Kidney capillary endothelial cell (primary cell): ENCODE measurements at regions not wholly inside any gene's neighbourhood (a gene's known extent, or its start where the extent isn't known, plus 50 kb on each side); places are given as distances from the start of the nearest gene placed in this dataset.
A peak's percentile ranks its signal among the peaks of the same experiment; 100 is the strongest.
"Not testable (repeated sequence)": the region's sequence is repeated elsewhere in the genome, so short reads cannot be mapped to it uniquely, and the experiment has no call there.

ENCODE experiments used
- DNase-seq: peaks from one replicate; pipeline ENCODE4 v3.0.0-alpha.2; 2018; ENCODE audit warnings: low spot score

DNA sequence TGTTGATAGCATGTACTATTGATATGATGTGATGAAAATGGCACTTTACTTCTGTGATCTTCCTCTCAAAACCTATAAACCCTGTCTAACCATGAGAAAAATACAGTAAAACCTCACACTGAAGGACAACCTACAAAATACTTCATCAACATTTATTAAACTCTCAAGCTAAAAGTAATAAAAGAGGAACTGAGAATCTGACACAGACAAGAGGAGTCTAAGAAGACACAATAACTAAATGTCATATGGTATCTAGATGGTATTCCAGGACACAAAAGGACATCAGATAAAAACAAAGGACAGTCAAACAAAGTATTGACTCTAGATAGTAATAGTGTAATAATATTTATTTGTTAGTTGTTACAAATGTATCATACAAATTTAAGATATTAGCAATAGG is 655.3 kb downstream of the SH3BGRL start:
- DNase-seq: no peak

DNA sequence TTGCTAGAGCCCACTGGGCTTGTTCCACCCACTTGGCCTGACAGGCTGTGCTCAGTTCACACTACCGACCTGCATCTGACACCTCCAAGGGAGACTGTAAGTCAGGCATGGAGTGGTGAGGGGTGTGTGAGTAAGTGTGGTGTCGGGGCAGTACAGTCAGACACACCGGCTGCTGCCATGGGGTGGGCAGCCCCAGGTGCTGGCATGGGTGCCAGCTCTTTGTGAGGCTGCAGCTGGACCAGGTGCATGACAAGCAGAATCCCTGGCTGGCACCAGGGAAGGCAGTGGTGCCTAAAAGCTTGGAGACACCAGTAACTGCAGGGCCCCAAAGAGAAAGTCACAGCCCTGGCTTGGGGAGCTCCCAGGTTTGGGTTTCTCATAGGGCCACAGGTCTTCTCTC is 665.0 kb downstream of the SH3BGRL start:
- no peak for DNase-seq

DNA sequence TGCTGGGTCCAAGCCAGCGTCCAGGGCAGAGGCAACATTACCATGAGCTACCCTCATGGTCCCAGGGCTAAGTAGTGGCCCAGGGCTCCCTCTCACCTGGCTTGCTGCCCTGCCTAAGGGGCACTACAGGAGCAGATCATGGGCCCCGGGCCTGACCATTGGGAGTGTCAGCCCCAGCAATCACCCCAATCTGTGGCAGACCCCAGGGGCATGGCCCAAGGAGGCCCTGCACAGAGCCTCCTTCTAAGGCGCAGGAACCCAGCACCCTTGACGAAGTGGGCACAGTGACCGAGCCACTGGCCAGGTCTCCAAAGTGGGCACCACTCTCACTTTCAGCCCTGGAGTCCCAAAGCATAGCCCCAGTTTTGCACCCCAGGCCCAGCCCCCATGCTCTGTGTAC is 667.1 kb downstream of the SH3BGRL start:
- no peak for DNase-seq

DNA sequence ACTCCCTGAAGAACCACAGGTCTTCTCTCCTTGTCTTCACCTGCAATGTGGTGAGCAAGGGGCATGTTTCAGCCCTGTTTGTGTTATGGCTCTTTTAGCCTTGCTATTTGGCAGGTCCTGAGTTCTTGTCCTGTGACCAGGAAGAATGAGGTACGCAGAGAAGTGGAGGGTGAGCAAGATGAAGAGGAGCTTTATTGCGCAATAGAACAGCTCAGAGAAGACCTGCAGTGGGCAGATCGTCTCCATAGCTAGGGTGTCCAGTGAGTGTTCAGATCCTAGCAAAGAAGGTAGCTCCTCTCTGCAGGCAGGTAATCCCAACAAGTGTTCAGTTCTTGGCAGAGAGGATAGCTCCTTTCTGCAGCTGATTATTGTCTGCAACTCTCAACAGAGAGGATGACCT is 672.9 kb downstream of the SH3BGRL start:
- no peak for DNase-seq

DNA sequence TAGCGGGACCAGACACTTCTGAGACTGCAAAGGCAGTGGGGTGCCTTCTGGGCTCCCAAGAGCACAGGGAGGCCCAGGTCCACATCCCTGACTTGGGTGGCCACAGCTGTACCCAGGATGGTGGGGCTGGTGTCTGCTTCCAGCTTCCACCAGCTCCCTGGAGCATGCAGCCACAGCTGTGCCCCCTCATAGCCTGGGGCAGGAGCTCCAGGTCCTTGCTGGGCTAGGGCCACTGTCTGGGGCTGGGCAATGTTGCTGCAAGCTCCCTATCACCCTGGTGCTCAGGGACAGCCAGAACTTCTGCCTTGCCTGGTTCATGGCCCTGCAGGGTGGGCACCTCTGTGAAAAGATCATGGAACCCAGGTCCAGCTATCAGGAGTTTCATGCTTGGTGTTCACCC is 673.9 kb downstream of the SH3BGRL start:
- DNase-seq: no peak

DNA sequence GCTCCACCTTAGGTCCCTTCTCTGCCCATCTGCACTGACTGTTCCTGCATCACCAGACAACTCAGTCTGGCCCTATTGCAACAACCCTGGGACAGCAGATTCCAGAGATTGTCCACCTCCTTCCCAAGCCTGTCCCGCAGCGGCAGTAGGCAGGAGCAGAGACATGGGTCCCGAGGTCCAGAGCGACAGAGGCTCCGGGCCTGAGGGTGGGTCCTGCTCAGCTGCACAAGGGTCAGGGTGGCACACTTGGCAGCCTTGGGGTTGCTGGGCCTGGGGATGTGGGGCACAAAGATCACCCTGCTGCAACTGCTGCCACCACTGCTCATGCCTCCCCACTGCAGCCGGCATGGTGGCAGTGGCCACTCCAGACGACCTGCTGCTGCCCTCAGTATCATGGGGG is 674.5 kb downstream of the SH3BGRL start:
- no peak for DNase-seq

DNA sequence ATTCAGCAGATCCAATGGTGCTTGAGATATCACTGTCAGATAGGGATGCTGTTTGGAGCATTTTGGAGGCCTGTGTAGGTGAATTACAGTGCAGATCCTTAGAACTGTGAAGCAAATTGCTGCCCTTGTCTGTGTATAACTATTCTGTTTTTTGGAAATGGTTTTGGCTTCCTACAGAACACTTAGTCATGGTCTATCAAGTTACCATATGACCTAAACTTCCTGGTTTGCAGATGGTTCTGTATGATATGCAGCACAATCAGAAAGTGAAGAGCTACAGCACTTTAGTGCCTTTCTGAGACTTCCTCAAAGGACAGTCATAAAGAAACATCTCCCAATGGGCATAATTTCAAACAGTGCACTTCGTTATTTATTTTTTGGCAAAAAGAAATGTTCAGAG is 688.6 kb downstream of the SH3BGRL start:
- DNase-seq: no peak

DNA sequence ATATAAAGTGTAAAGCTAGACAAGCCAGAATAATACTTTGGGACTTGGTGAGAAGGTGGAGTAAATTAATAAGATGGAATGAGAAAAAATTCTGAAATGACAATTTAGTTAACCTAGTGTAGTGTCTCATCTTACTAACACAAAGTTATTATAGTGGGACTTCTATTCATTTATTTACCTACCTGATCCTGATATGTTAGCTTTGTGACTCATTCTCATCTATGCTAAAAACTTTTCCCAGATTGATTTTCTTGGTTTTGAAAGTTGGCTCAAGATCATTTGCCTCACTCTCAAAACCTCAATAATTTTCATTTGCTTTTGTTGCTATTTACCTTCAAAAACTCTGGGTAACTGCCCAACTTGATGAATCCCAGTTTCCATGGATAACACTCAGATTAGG is 698.6 kb downstream of the SH3BGRL start:
- DNase-seq: no peak

DNA sequence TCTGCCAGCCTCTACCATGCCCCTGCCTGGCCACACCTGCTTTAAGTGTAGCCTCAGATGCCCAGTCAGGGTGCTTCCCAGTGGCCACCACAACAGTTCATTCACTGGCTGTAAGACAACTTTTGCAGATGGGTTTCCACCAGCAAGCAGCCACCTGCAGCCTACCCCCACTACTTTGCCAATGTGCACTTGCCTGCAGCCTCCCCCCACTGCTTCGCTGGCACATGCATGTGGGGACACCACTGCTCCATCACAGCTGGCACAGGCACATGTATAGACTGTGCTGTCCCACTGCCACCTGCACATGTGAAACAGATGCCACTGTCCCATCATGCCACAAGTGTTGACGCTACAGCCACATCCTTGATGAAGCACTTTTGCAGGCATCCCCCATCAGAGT is 723.9 kb downstream of the SH3BGRL start:
- DNase-seq: no peak

DNA sequence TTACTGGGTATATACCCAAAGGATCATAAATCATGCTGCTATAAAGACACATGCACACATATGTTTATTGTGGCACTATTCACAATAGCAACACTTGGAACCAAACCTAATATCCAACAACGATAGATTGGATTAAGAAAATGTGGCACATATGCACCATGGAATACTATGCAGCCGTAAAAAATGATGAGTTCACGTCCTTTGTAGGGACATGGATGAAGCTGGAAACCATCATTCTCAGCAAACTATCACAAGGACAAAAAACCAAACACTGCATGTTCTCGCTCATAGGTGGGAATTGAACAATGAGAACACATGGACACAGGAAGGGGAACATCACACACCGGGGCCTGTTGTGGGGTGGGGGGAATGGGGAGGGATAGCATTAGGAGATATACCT is 744.0 kb downstream of the SH3BGRL start:
- not testable (repeated sequence) for DNase-seq

DNA sequence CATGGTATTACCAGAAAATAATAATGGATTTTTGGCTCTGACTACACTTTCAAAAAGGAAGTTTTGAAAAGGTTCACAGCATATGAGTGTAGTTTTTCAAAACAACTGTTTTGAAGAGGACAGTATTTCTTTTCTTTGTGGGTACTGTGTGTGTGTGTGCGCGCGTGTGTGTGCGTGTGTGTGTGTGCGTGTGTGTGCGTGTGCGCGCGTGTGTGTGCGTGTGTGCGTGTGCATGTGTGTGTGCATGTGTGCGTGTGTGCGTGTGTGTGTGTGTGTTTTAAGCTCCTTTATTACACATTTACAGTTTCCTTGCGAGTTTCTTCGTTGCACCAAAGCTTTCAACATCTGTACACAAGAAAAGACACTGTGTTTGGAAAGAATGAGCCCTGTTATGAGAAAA is 755.4 kb downstream of the SH3BGRL start:
- no peak for DNase-seq

DNA sequence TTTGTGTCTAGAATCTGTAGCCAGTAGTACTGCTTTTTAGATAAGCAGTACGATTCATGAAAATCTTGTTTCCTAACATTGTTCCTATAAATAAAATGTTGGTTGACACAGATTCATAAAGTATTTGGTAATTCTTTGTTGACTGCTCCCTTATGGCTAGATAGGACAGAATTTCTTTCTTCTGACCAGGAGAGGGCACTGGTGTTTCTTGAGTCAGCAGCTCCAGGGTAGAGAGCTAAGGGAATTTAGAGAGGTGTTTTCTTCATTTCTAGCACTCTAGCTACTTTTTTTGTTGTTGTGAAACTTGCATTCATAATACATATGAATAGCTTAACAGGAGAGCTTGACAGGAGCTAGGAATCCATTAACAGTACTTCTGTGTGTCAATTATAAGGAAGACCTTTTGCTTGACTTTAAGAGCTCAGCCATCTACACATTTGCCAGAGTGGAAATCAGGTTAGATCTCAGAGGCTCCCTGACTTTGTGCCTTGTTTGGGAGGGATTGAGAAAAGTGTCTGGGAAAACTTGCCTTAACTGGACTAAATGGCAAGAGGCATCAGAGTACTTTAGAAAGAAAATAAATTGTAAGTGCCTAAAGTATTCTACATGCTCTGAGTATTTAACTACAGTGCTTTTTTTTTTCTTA is 756.1 kb downstream of the SH3BGRL start:
- DNase-seq: peak; percentile 1

DNA sequence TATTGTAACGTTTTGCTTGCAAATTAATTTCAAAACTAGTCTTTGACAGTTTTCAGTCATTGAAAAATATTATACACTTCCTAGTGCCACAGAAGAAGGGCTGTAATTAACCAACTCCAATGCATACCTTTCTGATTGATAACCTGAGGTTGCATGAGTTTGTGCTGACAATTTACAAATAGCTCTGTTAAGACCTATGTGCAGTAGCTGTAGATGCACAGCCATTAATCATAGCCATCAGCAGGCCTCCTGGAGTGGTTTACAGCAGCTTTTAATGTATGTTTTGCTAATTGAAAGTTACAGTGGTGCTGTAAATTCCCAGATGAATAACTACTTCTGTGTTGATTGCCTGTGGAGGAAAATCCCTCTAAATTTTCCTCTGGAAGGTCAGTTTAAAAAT is 758.1 kb downstream of the SH3BGRL start:
- DNase-seq: no peak

DNA sequence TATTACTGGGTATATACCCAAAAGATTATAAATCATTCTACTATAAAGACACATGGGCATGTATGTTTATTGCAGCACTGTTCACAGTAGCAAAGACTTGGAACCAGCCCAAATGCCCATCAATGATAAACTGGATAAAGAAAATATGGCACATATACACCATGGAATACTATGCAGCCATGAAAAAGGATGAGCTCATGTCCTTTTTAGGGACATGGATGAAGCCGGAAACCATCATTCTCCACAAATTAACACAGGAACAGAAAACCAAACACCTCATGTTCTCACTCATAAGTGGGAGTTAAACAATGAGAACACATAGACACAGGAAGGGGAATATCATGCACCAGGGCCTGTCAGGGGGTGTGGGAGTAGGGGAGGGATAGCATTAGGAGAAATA is 772.5 kb downstream of the SH3BGRL start:
- not testable (repeated sequence) for DNase-seq

DNA sequence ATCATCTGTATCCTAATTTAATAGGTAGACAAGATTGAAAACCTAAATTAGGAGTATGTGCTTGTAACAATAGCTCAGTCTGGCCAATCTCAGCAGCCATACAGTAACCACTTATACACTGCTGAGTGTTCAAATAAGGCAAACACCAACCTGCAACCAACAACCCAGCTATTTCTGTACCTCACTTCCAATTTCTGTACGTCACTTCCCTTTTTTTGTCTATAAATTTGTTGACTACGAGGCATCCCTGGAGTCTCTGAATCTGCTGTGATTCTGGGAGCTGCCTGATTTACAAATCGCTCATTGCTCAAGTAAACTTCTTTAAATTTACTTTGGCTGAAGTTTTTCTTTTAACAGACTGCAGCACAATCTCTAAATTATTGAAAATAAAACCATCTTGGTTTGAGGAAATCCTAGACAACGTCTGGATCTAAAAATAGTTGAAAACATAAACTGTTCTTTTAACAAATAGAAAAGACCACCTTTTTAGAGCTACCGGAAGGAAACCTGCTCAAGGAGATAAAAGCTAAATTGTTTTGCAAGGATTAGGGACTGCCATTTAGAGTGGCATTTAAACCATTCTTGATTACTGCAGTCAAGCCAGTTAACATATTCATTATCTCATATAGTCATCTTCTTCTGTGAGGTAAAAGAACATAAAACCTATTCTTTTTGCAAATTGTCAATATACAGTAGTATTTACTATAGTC is 778.1 kb downstream of the SH3BGRL start:
- DNase-seq: no peak

DNA sequence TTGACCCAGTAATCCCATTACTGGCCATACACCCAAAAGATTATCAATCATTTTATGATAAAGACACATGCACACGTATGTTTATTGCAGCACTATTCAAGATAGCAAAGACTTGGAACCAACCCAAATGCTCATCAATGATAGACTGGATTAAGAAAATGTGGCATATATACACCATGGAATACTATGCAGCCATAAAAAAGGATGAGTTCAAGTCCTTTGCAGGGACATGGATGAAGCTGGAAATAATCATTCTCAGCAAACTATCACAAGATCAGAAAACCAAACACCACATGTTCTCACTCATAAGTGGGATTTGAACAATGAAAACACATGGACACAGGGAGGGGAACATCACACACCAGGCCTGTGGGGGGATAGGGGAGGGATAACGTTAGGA is 785.3 kb downstream of the SH3BGRL start:
- not testable (repeated sequence) for DNase-seq

DNA sequence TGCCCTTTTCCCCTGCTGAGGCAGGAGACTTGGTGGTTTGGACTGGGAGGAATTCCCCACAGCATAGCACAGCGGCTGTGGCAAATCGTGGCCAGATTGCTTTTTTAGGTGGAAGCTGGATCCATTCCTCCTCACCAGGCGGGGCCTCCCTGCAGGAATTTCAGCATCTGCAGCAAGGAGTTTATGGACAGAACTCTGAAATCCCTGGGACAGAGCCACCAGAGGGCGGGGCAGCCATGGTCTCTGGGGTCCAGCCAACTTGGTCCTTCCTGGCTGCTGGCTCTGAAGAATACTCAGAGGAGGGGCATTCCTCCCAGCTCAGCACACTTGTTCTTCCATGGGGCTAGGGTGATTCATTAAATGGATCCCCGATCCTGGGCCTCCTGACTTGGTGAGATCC is 794.3 kb downstream of the SH3BGRL start:
- DNase-seq: no peak

DNA sequence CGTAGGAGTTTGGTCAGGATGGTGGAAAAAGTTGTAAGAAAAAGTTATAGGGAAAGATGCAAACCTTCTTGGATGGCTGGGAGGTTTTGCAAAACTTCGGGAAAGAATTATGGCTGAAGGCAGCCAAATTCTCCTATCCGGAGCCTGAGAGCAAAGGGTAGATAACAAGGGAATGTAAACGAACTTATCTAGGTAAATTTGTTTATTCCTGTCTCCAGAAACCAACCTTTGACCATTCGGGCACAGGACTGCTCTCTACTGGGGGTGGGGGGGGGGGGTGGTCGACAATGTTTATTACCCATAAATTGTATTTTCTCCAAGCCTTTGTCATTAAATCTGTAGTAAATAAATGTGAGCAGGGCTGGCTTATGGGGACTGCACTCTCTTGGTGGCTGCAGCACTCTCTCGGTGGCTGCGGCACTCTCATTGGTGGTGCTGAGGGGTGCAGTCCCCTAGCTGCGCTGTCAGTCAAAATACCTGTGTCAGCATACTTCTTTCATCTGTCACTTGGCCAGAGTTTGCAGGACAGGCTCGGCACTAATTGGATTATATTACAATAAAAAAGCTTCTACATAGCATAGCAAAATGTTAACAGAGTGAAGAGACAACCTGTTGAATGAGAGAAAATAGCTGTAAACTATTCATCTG is 827.8 kb downstream of the SH3BGRL start:
- no peak for DNase-seq

DNA sequence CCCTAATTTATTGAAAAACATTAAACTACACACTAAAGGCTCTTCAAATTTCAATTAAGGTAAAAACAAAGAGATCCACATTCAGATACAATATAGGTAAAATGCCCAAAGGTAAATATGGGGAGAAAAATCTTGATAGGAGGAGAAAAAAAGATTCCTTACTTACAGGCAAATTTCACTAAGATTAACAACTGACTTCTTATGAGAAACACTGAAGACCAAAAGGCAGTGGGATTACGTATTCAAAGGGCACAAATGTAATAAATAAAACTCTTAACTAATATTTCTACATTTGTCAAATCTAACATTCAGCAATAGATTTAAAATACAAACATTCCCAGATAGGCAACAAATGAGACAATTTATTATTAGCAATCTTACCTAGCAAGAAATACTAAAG is 829.3 kb downstream of the SH3BGRL start:
- no peak for DNase-seq

DNA sequence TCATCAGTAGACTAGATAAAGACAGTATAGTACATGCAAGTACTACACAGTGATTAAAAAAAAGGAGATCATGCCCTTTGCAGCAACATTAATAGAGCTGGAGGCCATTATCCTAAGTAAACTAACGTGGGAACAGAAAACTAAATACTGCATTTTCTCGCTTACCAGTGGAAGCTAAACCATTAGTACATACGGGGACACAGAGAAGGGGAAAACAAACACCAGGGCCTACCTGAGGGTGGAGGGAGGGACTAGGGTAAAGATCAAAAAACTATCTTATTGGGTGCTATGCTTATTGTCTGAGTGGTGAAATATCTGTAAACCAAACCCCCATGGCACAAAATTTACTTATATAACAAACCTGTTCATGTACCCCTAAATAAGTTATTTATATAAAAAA is 836.9 kb downstream of the SH3BGRL start:
- no peak for DNase-seq

DNA sequence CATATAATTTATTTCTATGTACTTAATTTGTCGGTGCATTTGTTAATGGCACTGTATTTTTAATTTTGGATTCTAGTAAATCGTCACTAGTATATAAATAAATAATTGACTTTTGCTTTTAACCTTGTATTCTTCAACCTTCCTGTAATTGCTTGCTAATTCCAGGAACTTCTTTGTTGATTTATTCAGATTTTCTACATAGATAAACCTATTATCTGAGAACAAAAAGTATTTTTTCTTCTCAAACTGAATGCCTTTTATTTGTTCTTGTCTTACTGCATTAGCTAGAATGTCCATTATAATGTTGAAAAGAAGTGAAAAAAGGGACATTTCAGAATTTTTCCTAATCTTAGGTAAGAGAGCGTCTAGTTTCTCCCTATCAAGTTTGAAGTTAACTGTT is 839.1 kb downstream of the SH3BGRL start:
- DNase-seq: no peak

DNA sequence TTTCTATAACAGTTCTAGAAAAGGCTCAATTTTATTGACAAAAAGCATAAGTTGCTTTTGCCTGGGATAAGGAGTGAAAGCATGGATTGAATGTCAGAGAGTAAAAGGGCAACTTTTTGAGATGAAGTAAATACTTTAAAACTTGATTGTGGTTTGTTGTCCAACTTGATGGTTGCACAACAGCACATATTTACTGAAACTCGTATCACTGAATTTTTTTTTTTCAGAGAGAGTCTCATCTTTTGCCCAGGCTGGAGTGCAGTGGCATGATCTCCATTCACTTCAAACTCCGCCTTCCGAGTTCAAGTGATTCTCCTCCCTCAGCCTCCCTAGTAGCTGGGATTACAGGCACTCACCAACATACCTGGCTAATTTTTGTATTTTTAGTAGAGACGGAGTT is 856.8 kb downstream of the SH3BGRL start:
- no peak for DNase-seq

DNA sequence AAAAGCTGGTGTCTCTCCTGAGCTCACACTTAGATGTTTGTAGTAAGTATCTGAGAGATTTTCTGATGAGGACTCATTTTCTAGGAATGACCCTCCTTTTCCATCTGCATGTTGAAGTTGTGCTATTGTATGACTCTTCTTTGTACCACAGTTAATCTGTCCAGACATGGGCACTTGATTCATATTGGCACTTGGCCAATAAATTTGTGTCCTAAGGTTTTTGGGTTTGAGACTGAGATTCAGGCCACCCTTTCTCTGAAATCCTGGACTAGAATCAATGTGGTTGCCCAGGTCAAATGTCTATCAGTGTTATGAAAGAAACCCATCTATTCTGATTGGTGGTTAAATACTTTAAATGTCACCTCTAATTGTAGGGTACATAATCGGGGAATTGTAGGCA is 869.0 kb downstream of the SH3BGRL start:
- no peak for DNase-seq

DNA sequence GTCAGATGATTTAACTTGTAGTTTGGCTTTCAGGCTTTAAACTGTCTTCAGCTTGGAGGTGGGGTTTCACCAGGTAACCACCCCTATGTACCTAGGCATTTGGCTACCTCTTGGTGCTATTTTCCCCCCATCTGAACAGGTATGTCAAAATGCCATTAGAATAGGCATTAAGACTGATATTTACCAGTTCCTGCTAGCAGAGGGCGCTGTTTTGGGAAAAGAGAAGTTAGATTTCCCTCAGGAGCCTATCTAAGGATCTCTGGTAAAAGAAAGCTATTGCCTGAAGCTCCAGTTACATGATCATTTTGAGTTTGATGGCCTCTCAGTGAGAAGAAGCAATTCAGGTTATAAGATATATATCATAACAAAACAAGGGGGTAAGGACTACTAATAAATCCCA is 879.1 kb downstream of the SH3BGRL start:
- DNase-seq: no peak
